ENCODE measurements at regions not wholly inside any gene's neighbourhood (a gene's known extent, or its start where the extent isn't known, plus 50 kb on each side); places are given as distances from the start of the nearest gene placed in this dataset.
"Not testable (repeated sequence)": the region's sequence is repeated elsewhere in the genome, so short reads cannot be mapped to it uniquely, and the experiment has no call there.

GRCh38 chr1:196091397-196092135, 516.7 kb downstream of the KCNT2 start:
- DNase-seq (ENCODE audit: low spot score) (no peak), ATAC-seq (no peak)

GRCh38 chr1:196090226-196090625, 518.0 kb downstream of the KCNT2 start:
- ATAC-seq (no peak), DNase-seq (ENCODE audit: low spot score) (no peak)

GRCh38 chr1:196088541-196088940, 519.7 kb downstream of the KCNT2 start:
- no peak for DNase-seq (ENCODE audit: low spot score)
- no peak for ATAC-seq

GRCh38 chr1:196078691-196079090, 529.5 kb downstream of the KCNT2 start:
- ATAC-seq, result no peak
- no peak for DNase-seq (ENCODE audit: low spot score)

GRCh38 chr1:196075621-196076020, 532.6 kb downstream of the KCNT2 start:
- DNase-seq (ENCODE audit: low spot score), result no peak
- no peak for ATAC-seq

- DNase-seq (ENCODE audit: low spot score), result no peak
- ATAC-seq, result no peak
Measured at GRCh38 chr1:196074182-196074581, 534.1 kb downstream of the KCNT2 start.

GRCh38 chr1:196071447-196071846, 536.8 kb downstream of the KCNT2 start:
- no peak for DNase-seq (ENCODE audit: low spot score)

GRCh38 chr1:196070940-196071339, 537.3 kb downstream of the KCNT2 start:
- DNase-seq (ENCODE audit: low spot score) (no peak), ATAC-seq (no peak)

More at GRCh38 chr1:196071447-196071846, 536.8 kb downstream of the KCNT2 start:
- no peak for ATAC-seq

GRCh38 chr1:196063952-196064351, 544.3 kb downstream of the KCNT2 start:
- ATAC-seq (no peak), DNase-seq (ENCODE audit: low spot score) (no peak)

- DNase-seq (ENCODE audit: low spot score), result no peak
- no peak for ATAC-seq
Measured at GRCh38 chr1:196063294-196063693, 544.9 kb downstream of the KCNT2 start.

- DNase-seq (ENCODE audit: low spot score) (no peak), ATAC-seq (no peak)
Measured at GRCh38 chr1:196060539-196060938, 547.7 kb downstream of the KCNT2 start.

- ATAC-seq (no peak), DNase-seq (ENCODE audit: low spot score) (no peak)
Measured at GRCh38 chr1:196059210-196059609, 549.0 kb downstream of the KCNT2 start.

- no peak for ATAC-seq
- no peak for DNase-seq (ENCODE audit: low spot score)
Measured at GRCh38 chr1:196056966-196057365, 551.3 kb downstream of the KCNT2 start.

- no peak for ATAC-seq
Measured at GRCh38 chr1:196049407-196049806, 558.8 kb downstream of the KCNT2 start.

GRCh38 chr1:196043268-196043667, 565.0 kb downstream of the KCNT2 start:
- ATAC-seq, result no peak
- DNase-seq (ENCODE audit: low spot score), result no peak

More at GRCh38 chr1:196049407-196049806, 558.8 kb downstream of the KCNT2 start:
- no peak for DNase-seq (ENCODE audit: low spot score)

- ATAC-seq, result no peak
- DNase-seq (ENCODE audit: low spot score), result no peak
Measured at GRCh38 chr1:196034080-196034706, 574.0 kb downstream of the KCNT2 start.

GRCh38 chr1:196031387-196031786, 576.9 kb downstream of the KCNT2 start:
- ATAC-seq; DNase-seq (ENCODE audit: low spot score): not testable (repeated sequence)

- no peak for ATAC-seq
- no peak for DNase-seq (ENCODE audit: low spot score)
Measured at GRCh38 chr1:196030455-196030854, 577.8 kb downstream of the KCNT2 start.

GRCh38 chr1:196029410-196029809, 578.8 kb downstream of the KCNT2 start:
- ATAC-seq (no peak), DNase-seq (ENCODE audit: low spot score) (no peak)

- ATAC-seq, result no peak
- DNase-seq (ENCODE audit: low spot score), result no peak
Measured at GRCh38 chr1:196027127-196027526, 581.1 kb downstream of the KCNT2 start.

- not testable (repeated sequence) for ATAC-seq; DNase-seq (ENCODE audit: low spot score)
Measured at GRCh38 chr1:196021174-196021573, 587.1 kb downstream of the KCNT2 start.

- ATAC-seq, result no peak
- no peak for DNase-seq (ENCODE audit: low spot score)
Measured at GRCh38 chr1:196009362-196009761, 598.9 kb downstream of the KCNT2 start.

All from left lobe of liver (tissue), 2 donors.